HG03045 (cell line): ENCODE measurements at regions not wholly inside any gene's neighbourhood (a gene's known extent, or its start where the extent isn't known, plus 50 kb on each side); places are given as distances from the start of the nearest gene placed in this dataset.
"Not testable (repeated sequence)": the region's sequence is repeated elsewhere in the genome, so short reads cannot be mapped to it uniquely, and the experiment has no call there.

Source experiments
- ATAC-seq: cut with Tn5 transposase; IDR thresholded peaks from one replicate; pipeline ENCODE4 v1.9.1; 2021; ENCODE audit warnings: mild to moderate bottlenecking, moderate library complexity; ENCODE audit not compliant: unreplicated experiment

GRCh38 chr5:108467563-108467962 is 85.7 kb upstream of the FBXL17 start:
- no peak for ATAC-seq

DNA sequence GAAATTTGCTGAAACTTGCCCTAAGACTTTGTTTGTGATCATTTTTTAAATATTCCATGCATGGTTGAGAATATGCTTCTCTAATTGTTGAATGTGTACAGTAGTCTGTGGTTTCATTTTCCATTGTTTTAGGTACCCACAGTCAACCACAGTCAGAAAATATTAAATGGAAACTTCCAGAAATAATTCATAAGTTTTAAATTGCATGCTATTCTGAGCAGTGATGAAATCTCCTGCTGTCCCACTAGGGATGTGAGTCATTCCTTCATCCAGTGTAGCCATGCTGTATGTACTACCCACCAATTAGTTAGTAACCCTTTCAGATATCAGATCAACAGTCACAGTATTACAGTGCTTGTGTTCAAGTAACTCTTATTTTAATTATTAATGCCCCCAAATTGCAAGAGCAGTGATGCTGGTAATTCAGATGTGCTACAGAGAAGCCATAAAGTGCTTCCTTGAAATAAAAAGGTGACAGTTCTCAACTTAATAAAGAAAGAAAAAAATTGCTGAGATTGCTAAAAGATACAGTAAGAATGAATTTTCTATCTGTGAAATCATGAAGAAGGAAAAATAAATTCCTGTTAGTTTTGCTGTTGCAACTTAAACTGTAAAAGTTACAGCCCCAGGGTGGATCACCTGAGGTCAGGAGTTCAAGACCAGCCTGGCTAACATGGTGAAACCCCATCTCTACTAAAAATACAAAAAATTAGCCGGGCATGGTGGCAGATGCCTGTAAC is 79.9 kb upstream of the FBXL17 start:
- no peak for ATAC-seq

DNA sequence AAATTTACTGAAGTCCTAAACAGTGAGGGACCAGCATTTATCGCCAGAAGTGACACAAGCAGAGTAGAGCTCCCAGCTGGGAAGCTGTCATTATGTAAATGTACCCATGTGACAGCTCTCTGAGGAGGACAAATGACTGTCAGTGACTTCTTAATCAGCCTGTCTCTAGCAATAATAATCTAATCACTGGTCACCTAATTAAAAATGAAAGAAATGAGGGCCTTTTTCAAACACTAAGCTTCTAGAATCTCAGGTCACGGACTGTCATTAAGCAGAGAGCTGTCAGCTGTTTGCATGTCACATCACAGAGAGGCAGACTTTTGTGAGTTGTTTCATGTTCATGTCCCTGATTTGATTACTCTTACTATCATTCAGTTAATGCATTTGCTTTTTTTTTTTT is 77.9 kb upstream of the FBXL17 start:
- ATAC-seq, result no peak

DNA sequence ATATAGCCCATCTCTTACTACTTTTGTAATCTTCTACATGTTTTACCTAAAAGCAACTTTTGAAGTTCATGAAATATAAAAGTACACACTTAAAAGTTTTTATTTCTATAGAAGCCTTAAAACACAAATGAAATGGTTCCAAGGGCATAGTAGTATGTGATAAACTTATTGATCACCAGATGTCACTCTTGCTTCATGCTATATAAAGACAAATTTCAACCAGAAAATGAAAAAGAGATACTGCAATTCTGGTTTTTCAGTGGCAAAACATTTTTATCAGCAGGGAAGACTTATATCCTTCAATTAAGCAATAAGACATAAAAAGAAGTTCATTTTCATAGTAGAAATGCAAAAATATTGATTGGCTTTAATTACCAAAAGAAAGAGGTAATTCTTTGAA is 69.4 kb upstream of the FBXL17 start:
- ATAC-seq, result no peak

GRCh38 chr5:108444130-108444529 is 62.2 kb upstream of the FBXL17 start:
- ATAC-seq, result not testable (repeated sequence)

- ATAC-seq, result not testable (repeated sequence)
Measured at GRCh38 chr5:108442063-108442651, 60.3 kb upstream of the FBXL17 start.

- ATAC-seq, result no peak
Measured at GRCh38 chr5:108437425-108437824, 55.5 kb upstream of the FBXL17 start.

- ATAC-seq, result no peak
Measured at GRCh38 chr5:108436696-108437095, 54.8 kb upstream of the FBXL17 start.

DNA sequence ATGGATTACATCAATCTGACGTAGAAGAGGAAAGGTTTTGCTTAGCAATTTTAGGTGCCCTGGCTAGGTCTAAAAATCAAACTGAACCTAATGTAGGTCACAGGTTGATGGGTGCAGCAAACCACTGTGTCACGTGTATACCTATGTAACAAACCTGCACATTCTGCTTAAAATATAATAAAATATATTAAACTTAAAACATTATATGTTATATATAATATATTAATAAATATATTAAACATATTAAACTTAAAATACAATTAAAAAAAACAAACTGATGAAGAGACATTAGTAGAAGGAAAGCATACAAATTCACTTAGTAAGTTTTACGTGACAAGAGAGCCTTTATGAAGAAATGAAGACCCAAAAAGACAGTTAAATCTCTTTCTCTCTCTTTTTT is 51.7 kb upstream of the FBXL17 start:
- ATAC-seq, result no peak

DNA sequence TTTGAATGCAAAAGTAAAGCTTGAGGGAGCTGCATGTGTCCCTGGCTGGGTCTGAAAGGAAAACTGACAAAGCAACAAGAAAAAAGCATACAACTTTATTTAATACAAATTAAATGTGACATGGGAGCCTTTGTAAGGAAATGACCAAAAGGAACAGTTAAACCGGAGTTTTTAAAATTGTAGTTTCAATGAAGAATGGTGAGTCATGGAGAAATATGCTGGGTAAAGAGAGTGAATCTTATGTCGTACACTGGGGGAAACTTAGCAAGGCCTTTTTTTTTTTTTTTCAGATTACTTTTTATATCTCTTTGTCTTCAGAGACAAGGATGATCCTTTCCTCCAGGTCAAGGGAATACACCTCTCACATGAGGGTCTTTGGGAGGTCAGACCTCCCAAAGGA is 50.1 kb upstream of the FBXL17 start:
- ATAC-seq, result no peak
